ENCODE measurements at regions not wholly inside any gene's neighbourhood (a gene's known extent, or its start where the extent isn't known, plus 50 kb on each side); places are given as distances from the start of the nearest gene placed in this dataset.

DNA sequence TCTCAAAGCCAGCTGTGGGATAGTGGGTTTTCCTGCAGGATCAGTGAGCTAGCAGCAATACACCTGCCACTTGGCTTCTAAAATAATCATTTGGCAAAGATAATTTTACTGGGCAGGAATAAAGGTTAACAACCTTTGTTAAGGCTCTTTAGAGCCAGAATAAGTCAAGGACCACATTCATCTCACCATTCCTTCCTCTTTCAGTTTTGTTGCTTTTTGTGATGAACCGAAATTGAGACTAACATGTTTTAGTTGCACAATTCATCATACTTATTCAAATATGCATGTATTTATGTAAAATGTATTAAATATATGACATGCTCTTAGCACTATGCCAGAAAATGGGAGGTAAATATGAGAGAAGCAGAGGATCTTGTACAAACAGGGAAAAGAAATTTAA lies 824.4 kb upstream of the TYRP1 start:
- DNase-seq (ENCODE audit: low read depth): no peak
- in situ Hi-C loops (cut with HindIII; ENCODE audit: low sequenced_read_pairs): no loop called here
- TF ChIP-seq, protein P1, sequence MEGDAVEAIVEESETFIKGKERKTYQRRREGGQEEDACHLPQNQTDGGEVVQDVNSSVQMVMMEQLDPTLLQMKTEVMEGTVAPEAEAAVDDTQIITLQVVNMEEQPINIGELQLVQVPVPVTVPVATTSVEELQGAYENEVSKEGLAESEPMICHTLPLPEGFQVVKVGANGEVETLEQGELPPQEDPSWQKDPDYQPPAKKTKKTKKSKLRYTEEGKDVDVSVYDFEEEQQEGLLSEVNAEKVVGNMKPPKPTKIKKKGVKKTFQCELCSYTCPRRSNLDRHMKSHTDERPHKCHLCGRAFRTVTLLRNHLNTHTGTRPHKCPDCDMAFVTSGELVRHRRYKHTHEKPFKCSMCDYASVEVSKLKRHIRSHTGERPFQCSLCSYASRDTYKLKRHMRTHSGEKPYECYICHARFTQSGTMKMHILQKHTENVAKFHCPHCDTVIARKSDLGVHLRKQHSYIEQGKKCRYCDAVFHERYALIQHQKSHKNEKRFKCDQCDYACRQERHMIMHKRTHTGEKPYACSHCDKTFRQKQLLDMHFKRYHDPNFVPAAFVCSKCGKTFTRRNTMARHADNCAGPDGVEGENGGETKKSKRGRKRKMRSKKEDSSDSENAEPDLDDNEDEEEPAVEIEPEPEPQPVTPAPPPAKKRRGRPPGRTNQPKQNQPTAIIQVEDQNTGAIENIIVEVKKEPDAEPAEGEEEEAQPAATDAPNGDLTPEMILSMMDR (IDR thresholded peaks at IDR 0.05; ENCODE audit: low read depth, low read length, missing control alignments): no peak
- no peak overlapping the region for H3K4me3 ChIP-seq (ENCODE audit: low read depth, low read length)

GRCh38 chr9:11871852-11872251 lies 821.3 kb upstream of the TYRP1 start:
- no peak for DNase-seq (ENCODE audit: low read depth)
- TF ChIP-seq, protein P1 (IDR thresholded peaks at IDR 0.05; ENCODE audit: low read depth, low read length, missing control alignments): no peak
- no peak overlapping the region for H3K4me3 ChIP-seq (ENCODE audit: low read depth, low read length)
- in situ Hi-C loops (cut with HindIII; ENCODE audit: low sequenced_read_pairs): no loop called here

DNA sequence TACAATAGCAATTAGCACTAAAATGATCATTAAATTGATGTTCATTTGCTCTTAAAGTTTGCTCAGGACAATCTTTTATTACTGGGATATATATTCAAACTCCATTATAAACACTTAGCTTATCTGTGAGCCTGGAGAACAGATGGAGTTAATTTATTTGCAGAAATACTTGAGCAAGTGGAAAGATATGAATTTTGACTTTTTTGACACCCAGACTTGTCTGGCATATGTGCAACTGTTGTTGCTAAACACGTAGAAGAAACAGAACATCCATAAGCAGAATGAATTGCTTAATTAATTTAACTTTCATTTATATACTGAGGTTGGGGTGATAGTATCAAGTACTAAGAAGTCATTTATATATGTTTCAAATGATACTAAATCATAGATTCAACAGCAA lies 820.7 kb upstream of the TYRP1 start:
- H3K4me3 ChIP-seq (ENCODE audit: low read depth, low read length): no peak overlapping the region
- DNase-seq (ENCODE audit: low read depth): no peak
- in situ Hi-C loops (cut with HindIII; ENCODE audit: low sequenced_read_pairs): no loop called here
- TF ChIP-seq, protein P1 (IDR thresholded peaks at IDR 0.05; ENCODE audit: low read depth, low read length, missing control alignments): no peak

DNA sequence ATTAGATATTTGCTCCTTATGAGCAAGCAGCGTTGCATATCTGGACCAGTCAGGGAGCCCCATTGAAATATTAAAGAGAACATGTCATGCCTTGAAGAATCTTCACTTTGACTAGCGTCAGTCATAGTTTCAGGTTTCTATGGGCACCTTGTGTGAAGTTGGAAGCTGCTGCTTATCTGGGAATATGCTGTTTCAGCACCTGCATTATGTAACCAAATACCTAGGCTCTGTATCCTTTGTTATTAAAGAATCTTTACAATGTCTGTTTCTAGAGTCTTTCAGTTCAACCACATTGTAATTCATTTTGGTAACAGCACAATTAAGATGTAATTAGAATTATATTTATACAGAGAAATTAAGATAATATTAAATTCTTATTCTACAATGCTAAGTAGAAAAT lies 818.8 kb upstream of the TYRP1 start:
- H3K4me3 ChIP-seq (ENCODE audit: low read depth, low read length): no peak overlapping the region
- DNase-seq (ENCODE audit: low read depth): no peak
- in situ Hi-C loops (cut with HindIII; ENCODE audit: low sequenced_read_pairs): no loop called here
- TF ChIP-seq, protein P1 (IDR thresholded peaks at IDR 0.05; ENCODE audit: low read depth, low read length, missing control alignments): no peak

- no peak for DNase-seq (ENCODE audit: low read depth)
- no peak overlapping the region for H3K4me3 ChIP-seq (ENCODE audit: low read depth, low read length)
- TF ChIP-seq, protein P1 (IDR thresholded peaks at IDR 0.05; ENCODE audit: low read depth, low read length, missing control alignments): no peak
- in situ Hi-C loops (cut with HindIII; ENCODE audit: low sequenced_read_pairs): no loop called here
Measured at GRCh38 chr9:11892401-11892800, 800.8 kb upstream of the TYRP1 start.

DNA sequence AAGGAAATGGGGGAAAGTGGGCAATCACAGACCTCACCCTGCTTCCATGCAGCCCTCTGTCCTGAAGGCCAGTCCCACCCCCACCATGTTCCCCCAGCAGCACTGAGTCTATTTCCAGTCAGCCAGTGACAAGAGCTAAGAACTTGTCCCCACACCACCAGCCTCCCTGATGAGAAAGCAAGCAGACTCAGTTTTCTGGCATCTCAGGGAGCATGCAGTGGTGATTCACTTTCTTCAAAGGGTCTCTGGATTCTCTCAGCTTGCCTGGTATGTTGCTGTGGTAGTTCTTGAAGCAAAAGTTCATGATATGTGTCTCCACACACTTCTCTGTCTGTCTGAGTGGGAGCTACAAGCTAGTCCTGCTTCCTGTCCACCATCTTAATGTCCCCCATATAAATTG lies 799.9 kb upstream of the TYRP1 start:
- DNase-seq (ENCODE audit: low read depth): peak; percentile 1
- in situ Hi-C loops (cut with HindIII; ENCODE audit: low sequenced_read_pairs): no loop called here
- TF ChIP-seq, protein P1 (IDR thresholded peaks at IDR 0.05; ENCODE audit: low read depth, low read length, missing control alignments): no peak
- no peak overlapping the region for H3K4me3 ChIP-seq (ENCODE audit: low read depth, low read length)

- TF ChIP-seq, protein P1 (IDR thresholded peaks at IDR 0.05; ENCODE audit: low read depth, low read length, missing control alignments): no peak
- no peak overlapping the region for H3K4me3 ChIP-seq (ENCODE audit: low read depth, low read length)
- in situ Hi-C loops (cut with HindIII; ENCODE audit: low sequenced_read_pairs): no loop called here
- DNase-seq (ENCODE audit: low read depth): no peak
Measured at GRCh38 chr9:11894136-11894535, 799.0 kb upstream of the TYRP1 start.

All from astrocyte of the cerebellum (primary cell).